IPS-18c (cell line): ENCODE measurements at regions not wholly inside any gene's neighbourhood (a gene's known extent, or its start where the extent isn't known, plus 50 kb on each side); places are given as distances from the start of the nearest gene placed in this dataset.

Source experiments
- H3K4me3 ChIP-seq: 2 replicates; pipeline ENCODE4 v1.7.0; 2013; ENCODE audit warnings: low read depth, mild to moderate bottlenecking, low read length, moderate library complexity; ENCODE audit not compliant: insufficient read depth
- H3K9me3 ChIP-seq: one replicate; pipeline ENCODE4 v1.6.1; 2013; ENCODE audit warnings: mild to moderate bottlenecking, low read length, moderate library complexity; ENCODE audit not compliant: control insufficient read depth, insufficient read depth

DNA sequence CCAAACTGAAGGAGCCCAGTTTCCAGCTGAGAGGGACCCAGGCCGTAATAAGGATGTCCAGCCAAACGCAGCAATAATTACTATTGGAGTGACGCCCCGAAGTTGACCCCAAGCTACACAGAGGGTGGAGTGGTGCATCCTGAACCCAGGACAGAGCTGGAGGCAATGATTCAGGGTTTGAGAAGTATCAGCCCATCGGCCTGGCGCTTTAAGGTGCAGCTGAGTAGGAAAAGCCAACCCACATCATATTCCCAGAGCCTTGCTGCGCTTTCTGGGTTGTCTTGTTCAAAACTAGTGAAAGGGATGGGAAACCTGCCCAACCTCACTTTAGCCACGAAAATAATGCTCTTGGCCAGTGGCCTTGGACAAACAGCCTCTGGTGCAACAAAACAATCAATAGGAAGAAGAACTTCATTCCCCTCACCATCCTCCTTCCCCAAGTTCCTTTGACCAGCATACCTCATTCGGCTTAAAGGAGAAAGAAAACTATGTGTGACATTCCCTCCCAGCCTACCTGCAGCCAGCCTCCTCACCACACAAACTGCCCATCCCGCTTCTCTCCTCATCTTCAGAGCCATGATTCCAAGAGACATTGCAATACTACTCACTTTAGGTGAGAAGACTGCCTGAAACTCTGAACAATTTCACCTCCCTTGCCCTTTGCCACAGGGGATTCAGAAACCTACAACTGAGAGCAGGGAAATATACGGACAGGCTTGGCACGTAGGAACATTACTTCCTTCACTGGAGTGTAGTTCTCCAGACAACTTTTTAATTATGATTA, 217.2 kb upstream of the MKLN1 start:
- no peaks in the 10 kb centered on the region for H3K9me3 ChIP-seq
- peak overlapping the region; percentile 55 for H3K4me3 ChIP-seq

DNA sequence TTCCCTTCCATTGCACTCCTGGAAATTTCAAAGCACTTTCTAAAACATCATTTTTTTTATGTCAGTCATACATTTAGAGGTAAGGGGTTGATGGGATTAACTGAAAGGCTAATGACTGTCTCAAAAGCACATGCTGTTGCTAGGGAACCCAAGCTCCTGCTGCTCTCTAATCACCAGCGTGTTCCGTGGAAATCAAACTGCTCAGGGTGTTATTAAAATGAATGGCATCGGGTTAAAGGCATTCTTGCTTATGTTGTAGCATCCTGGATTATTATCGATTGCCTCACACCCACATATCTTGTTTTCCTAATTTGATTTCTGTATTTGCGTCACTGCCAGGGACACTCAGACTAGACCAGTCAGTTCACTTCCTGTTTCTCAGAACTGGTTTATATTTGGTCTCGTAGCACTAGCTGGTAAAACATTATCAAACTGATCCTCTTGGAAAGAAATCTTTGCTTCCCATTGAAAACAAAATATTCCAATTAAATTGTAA, 216.5 kb upstream of the MKLN1 start:
- H3K9me3 ChIP-seq, result no peaks in the 10 kb centered on the region
- H3K4me3 ChIP-seq, result peak overlapping the region; percentile 2

DNA sequence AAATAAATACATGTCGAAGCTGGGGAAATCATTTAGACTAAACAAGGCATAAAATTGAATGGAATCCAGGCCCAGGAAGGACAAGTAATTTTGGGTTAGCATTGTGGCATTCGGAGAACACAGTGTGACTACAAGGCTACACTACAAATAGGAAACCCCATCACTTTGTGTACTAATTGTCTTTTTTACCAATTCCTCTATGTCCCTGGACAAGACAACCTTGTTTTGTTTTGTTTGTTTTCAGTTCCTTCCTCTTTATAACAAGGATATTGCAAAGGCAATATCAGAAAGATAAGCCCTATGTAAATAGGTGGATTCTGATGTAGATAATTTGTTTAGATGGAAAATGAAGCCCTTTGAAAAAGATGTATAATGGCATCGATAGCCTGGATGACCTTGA, 215.9 kb upstream of the MKLN1 start:
- no peak overlapping the region for H3K4me3 ChIP-seq
- no peaks in the 10 kb centered on the region for H3K9me3 ChIP-seq

DNA sequence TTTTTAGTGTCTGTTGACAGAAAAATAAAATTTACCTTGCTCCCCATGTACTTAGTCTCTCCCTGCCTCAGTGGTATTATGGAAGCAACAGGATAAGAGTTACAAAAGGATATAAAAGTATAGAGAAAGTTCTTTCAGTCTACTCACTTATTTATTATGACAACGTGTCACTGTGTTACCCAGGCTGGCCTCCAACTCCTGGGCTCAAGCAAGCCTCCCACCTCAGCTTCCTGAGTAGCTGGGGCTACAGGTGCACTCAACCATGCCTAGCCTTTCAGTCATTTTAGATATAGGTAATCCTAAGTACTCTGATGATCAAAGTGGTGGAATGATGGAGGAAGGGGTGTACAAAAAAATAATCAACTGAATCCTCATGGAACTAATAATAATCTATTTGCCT, 215.2 kb upstream of the MKLN1 start:
- Histone ChIP-seq H3K4me3 (no peak overlapping the region), H3K9me3 (no peaks in the 10 kb centered on the region)

DNA sequence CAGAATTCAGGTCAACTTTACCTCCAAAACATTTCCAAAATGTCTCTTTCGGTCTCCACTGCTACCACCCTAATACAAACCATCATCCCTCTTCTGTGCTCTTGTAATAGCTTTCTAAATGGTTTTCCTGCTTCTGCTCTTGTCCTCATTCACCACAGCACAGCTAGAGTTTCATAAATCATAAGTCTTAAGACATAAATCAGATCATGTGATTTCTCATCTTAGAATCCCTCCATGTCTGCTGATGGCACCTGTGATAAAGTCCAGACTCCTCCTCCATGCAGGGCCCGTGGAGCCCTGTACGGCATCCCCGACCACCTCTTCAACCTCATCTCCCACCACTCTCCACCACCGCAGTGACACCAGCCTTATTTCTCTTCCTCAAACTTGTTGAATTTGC, 212.3 kb upstream of the MKLN1 start:
- peaks cover 8% of the 10 kb centered on the region for H3K9me3 ChIP-seq
- H3K4me3 ChIP-seq, result no peak overlapping the region

DNA sequence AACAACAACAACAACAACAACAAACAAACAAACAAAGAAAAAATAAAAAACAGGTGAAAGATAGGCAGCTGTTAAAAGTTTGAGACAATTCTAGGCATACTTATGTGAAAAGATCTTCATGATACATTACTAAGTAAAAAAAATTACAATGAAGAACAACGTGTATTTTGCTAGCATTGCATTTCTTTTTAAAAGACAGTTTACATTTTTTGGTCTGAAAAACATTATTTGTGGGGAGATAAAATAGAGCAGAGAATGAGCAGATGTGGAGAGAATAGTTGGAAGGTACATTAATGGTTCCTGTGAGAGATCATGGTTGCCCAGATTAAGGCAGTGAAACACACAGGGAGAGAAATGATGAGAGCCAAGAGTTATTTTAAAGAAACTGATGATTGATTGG, 210.2 kb upstream of the MKLN1 start:
- Histone ChIP-seq H3K9me3 (peaks cover 8% of the 10 kb centered on the region), H3K4me3 (no peak overlapping the region)

DNA sequence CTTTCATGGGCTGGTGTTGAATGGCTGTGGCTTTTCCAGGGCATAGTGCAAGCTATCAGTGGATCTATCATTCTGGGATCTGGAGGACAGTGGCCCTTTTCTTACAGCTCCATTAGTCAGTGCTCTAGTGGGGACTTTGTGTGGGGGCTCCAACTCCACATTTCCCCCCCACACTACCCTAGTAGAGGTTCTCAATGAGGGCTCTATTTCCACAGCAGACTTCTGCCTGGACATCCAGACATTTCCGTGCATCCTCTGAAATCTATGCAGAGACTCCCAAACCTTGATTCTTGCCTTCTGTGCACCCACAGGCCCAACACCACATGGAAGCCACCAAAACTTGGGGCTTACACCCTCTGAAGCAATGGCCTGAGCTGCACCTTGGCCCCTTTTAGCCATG, 208.3 kb upstream of the MKLN1 start:
- H3K9me3 ChIP-seq, result peaks cover 8% of the 10 kb centered on the region

DNA sequence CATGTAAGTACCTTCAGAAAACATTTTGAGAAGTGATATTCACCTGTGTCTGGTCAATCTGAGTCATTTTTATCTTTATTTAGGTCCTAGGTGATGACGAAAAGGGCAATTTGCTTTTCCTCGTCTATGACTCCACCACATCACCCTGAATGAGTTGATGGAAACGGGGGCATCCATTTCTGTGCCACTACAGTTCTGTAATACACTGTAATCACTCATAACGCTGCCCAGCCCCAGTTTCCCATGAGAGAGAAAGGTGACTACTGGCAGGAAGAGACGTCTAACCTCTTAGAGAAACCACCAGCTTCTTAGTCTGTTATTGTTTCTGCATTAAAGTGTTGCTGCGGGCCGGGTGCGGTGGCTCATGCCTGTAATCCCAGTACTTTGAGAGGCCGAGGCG, 205.3 kb upstream of the MKLN1 start:
- H3K4me3 ChIP-seq, result no peak overlapping the region
- H3K9me3 ChIP-seq, result peaks cover 8% of the 10 kb centered on the region

More for the DNA sequence above, 208.3 kb upstream of the MKLN1 start:
- H3K4me3 ChIP-seq, result no peak overlapping the region

DNA sequence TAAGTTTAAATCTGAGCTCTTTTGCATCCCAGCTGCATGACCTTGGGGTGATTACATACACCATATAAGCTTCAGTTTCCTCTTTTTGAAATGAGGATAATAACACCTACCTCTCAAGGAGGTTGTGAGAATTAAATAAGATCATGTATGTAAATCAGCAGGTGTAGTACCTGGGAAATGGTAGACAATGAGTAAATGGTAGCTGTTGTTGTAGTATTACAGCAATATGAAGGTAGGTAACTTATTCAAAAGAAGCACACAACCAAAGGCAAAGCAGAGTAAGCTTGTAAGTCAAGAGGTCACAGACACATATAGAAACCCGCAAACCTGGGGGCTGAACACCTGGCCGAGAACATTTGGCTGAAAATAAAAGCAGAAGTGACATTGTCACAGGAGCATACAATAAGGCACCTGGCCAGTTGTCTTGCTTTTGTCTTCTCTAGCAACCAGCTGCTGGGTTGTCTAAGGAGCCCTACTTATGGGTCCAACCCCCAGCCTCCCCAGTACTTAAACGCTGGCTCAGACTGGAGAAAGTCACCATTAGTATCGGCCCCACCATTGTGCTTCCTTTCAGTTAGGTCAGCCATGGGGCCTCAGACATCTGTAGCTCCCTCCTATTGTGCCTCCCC, 203.6 kb upstream of the MKLN1 start:
- no peak overlapping the region for H3K4me3 ChIP-seq
- peaks cover 6% of the 10 kb centered on the region for H3K9me3 ChIP-seq

DNA sequence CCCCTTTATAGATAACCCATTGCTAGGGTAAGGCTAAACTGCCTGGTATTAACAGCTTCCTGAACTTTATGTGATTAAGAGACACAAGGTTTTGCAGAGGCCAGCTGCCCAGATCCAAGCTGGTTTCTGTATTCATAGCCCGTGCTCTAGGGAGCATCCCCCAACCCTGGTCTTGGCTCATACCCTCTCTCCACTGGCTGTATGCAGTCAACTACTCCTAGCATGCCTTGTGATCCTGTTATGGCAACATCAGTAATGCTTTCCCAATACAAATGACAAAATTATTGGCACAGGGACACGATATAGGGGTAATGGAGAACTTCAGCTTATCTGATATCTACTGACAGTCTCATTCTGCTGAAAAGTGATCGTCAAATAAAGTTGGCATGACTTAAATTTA, 202.8 kb upstream of the MKLN1 start:
- Histone ChIP-seq H3K9me3 (no peaks in the 10 kb centered on the region), H3K4me3 (no peak overlapping the region)

DNA sequence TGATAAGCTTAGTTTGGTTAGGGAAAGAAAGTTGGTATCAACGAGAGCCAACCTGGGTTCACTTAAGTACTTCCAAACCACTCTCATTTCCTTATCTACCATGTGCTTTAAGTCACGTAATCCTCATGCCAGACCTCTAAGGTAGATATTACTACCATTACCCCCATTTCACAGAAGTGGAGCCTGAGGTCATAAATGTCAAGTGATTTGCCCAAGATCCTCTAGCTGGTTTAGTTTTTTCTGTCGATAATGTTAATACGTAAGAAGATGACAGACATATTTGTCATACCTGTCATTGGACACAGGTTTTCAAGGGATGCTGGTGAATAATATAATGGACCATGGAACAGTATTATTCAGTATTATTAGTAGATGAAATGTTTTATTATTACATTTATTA, 197.4 kb upstream of the MKLN1 start:
- Histone ChIP-seq H3K4me3 (no peak overlapping the region), H3K9me3 (no peaks in the 10 kb centered on the region)

DNA sequence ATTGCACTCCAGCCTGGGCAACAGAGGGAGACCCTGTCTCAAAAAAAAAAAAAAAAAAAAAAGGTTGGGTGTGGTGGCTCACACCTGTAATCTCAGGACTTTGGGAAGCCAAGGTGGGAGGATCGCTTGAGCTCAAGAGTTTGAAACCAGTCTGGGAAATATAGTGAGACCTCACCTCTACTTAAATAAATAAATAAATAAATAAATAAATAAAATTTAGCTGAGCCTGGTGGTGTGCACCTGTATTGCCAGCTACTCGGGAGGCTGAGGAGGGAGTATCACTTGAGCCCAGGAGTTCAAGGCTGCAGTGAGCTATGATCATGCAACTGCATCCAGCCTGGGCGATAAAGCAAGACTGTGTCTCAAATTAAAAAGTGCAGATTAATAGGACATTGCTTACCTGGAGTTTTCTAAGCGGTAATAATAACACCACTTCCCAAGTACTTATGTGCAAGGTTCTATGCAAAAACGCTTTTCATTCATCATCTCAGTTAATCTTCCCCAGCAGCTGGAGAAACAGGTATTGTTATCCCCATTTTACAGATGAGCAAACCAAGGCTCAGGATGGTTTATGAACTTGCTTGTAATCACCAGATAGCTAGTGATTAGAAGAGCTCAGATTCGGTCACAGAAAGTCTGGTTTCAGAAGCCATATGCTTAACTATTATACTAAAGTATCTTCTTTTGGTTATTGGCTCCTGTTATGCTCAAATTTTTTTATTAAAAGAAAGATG, 196.5 kb upstream of the MKLN1 start:
- H3K9me3 ChIP-seq, result no peaks in the 10 kb centered on the region
- no peak overlapping the region for H3K4me3 ChIP-seq

DNA sequence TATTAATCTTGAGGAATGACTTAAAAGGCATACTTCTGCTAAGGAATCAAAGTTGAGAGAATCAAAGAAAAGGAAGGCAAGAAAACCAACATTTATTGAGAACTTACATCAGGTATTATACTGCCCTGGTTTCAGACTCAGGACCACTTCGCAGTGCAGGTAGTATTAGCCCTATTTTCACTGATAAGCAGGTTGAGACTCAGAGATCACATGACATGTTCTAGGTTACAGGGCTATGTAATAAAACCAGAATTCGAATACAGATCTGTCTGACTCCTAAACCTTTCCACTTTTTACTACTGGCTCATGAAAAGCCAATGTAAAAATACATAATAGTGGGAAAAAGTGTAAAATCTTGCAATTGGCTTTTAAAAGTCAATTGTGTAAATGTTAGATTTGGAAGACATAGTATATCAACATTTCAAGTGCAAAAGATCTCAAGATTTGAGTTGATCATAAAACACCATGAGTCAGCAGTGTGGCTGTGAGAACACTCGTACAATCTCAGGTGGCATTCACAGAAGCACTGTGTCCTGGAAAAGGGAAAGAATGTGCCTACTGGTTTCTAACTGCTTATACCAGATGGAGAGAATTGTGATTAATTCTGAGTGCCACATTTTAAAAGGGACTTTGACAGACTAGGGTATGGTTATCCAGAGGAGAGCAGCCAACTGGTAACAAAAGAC, 195.8 kb upstream of the MKLN1 start:
- Histone ChIP-seq H3K4me3 (no peak overlapping the region), H3K9me3 (no peaks in the 10 kb centered on the region)

DNA sequence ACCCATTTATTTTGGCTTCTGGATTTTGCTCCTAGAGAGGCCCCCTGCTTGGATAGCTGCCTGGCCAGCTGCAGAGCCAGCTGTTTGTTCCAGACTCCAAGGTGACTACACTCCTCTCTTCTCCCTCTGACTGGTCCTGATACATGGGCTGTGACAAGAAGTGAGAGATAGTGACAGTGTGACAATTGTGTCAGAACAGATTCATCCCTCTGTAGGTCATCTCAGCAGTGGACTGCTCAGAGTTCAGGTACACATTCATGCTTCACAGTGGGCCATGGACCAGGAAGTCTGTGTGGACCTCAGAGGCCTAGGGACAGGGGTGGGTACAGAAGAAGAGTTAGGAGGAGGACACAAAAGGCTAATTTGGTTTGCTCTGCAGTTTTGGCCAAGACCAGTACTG, 188.2 kb upstream of the MKLN1 start:
- H3K4me3 ChIP-seq, result no peak overlapping the region
- H3K9me3 ChIP-seq, result no peaks in the 10 kb centered on the region

DNA sequence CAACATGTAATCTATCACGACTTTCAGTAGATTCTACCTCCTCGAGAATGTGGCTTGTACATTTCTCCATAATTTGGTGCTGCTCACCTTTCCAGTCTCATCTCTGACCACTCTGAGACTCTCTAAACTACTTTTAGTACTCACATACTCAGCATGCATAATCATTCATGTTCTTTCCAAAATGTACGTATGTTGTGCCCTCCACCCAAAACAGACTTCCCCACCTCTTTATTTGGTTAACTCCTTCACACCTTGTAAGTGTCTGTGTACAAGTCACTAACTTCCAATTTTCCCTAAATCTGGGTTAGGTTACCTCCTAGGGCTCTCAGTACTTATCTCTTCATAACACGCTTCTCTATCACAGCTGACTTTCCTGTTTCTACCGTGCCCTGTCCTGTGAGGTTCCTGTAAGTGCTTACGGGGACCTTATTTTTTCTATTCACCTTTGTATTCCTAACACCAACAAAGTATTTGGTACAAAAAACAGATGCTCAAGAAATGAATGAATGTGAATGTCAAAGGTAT, 186.2 kb upstream of the MKLN1 start:
- Histone ChIP-seq H3K4me3 (no peak overlapping the region), H3K9me3 (no peaks in the 10 kb centered on the region)

DNA sequence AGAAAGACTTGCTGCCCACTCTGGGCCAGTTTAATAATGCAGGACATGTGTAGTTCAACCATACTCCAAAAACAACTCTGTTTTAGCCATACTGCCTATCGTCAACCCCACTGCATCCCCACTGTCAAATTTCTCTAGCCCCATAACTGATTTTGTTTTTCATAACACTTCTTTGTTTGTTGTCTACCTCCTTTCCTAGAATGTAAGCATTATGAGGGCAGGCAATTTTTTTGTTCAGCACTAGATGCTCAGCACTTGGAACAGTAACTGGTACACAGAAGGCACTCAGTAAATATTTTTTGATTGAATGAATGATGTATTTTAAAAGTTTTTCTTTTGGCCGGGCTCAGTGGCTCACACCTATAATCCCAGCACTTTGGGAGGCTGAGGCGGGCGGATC, 183.8 kb upstream of the MKLN1 start:
- H3K9me3 ChIP-seq, result no peaks in the 10 kb centered on the region
- no peak overlapping the region for H3K4me3 ChIP-seq

DNA sequence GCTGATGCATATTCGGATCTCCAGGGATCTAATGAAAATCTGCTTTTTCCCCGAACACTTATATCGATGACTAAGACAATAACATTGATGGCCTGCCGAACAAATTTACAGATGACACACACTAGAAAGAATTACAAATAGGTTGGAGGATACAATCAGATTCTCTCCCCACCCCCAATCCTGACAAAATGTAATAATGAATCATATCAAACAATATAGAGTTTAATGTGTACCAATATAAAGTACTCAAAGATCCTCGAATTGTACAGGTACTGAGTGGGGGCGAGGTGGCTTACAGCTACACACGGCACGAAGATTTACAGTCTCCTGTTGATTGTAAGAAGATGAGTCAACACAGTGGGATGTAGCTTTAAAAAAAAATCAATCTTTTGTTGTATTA, 182.7 kb upstream of the MKLN1 start:
- no peak overlapping the region for H3K4me3 ChIP-seq

More for the DNA sequence above, 182.7 kb upstream of the MKLN1 start:
- no peaks in the 10 kb centered on the region for H3K9me3 ChIP-seq
